ENCODE measurements at regions not wholly inside any gene's neighbourhood (a gene's known extent, or its start where the extent isn't known, plus 50 kb on each side); places are given as distances from the start of the nearest gene placed in this dataset.

GRCh38 chr13:91032104-91032503 is 315.4 kb upstream of the MIR17HG start:
- no peak overlapping the region for H3K4me2 ChIP-seq
- H3K4me3 ChIP-seq, result no peak overlapping the region
- Mint-ChIP-seq H3K27ac (no peak overlapping the region), H3K4me3 (no peak overlapping the region), H3K9me3 (no peaks in the 10 kb centered on the region), H3K36me3 (ENCODE audit: low read depth) (no peaks in the 10 kb centered on the region), H3K27me3 (ENCODE audit: insufficient read depth, low read depth, poor library complexity) (no peaks in the 10 kb centered on the region), H3K4me1 (peaks cover 9% of the 10 kb centered on the region)
- DNase-seq (ENCODE audit: low spot score), result no peak
- H3K79me2 ChIP-seq (replicated peaks; ENCODE audit: insufficient read depth), result no peaks in the 10 kb centered on the region
- H3K27me3 ChIP-seq (ENCODE audit: insufficient read depth), result no peaks in the 10 kb centered on the region
- no peaks in the 10 kb centered on the region for H3F3A ChIP-seq (replicated peaks; ENCODE audit: low read depth)
- no peaks in the 10 kb centered on the region for H4K20me1 ChIP-seq (replicated peaks; ENCODE audit: insufficient read depth)
- TF ChIP-seq ZNF114 (CRISPR knock-in tag; IDR thresholded peaks at IDR 0.05) (no peak), POLR2AphosphoS5 (IDR thresholded peaks at IDR 0.05; ENCODE audit: low read depth) (no peak), CTCF (conservative IDR thresholded peaks at IDR 0.05; ENCODE audit: low read depth in 2 of 2) (no peak), JUNB (IDR thresholded peaks at IDR 0.05; ENCODE audit: unreplicated experiment) (no peak), ZNF462 (CRISPR knock-in tag; IDR thresholded peaks at IDR 0.05) (no peak), ZNF331 (CRISPR knock-in tag; IDR thresholded peaks at IDR 0.05; ENCODE audit: low read depth) (no peak)
- TF ChIP-seq, protein P1, sequence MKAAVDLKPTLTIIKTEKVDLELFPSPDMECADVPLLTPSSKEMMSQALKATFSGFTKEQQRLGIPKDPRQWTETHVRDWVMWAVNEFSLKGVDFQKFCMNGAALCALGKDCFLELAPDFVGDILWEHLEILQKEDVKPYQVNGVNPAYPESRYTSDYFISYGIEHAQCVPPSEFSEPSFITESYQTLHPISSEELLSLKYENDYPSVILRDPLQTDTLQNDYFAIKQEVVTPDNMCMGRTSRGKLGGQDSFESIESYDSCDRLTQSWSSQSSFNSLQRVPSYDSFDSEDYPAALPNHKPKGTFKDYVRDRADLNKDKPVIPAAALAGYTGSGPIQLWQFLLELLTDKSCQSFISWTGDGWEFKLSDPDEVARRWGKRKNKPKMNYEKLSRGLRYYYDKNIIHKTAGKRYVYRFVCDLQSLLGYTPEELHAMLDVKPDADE (IDR thresholded peaks at IDR 0.05), result no peak
- no peaks in the 10 kb centered on the region for H3K36me3 ChIP-seq (ENCODE audit: insufficient read depth)
- peak overlapping the region; percentile 18; the same call in 1 of the 2 replicates for H2AFZ ChIP-seq
- ATAC-seq, result no peak
- peaks cover 1% of the 10 kb centered on the region; the same call in 1 of the 2 replicates for H3K9me2 ChIP-seq (ENCODE audit: insufficient read depth)
- no peaks in the 10 kb centered on the region; the same call in 1 of the 2 replicates for H3K4me1 ChIP-seq (ENCODE audit: insufficient read depth)
- no peak overlapping the region for H3K27ac ChIP-seq (ENCODE audit: low read depth)

Measured in GM23338 (cell line).